AG09319 (cell line): ENCODE measurements at regions not wholly inside any gene's neighbourhood (a gene's known extent, or its start where the extent isn't known, plus 50 kb on each side); places are given as distances from the start of the nearest gene placed in this dataset.
A peak's percentile ranks its signal among the peaks of the same experiment; 100 is the strongest.
"Not testable (repeated sequence)": the region's sequence is repeated elsewhere in the genome, so short reads cannot be mapped to it uniquely, and the experiment has no call there.

ENCODE experiments used
- DNase-seq: peaks from one replicate; pipeline ENCODE4 v3.0.0-alpha.2; 2010; ENCODE audit warnings: low read depth; ENCODE audit errors: extremely low read depth
- CTCF ChIP-seq: IDR thresholded peaks from 2 replicates; pipeline ENCODE4 v1.5.1; 2011; ENCODE audit warnings: low read depth, mild to moderate bottlenecking, inconsistent platforms, low read length, moderate library complexity

- TF ChIP-seq CTCF: no peak
- no peak for DNase-seq
These were observed 53.5 kb upstream of the TEX264 start for GRCh38 chr3:51617597-51617996.

- DNase-seq: not testable (repeated sequence)
These were observed 53.0 kb upstream of the TEX264 start for GRCh38 chr3:51618038-51618437.

GRCh38 chr3:51618496-51618895 is 52.6 kb upstream of the TEX264 start:
- no peak for TF ChIP-seq CTCF

GRCh38 chr3:51619983-51620382 is 51.1 kb upstream of the TEX264 start:
- DNase-seq: no peak
- no peak for TF ChIP-seq CTCF

More at GRCh38 chr3:51618496-51618895, 52.6 kb upstream of the TEX264 start:
- no peak for DNase-seq

- TF ChIP-seq CTCF: no peak
- peak; percentile 42 for DNase-seq
These were observed 50.5 kb upstream of the TEX264 start for GRCh38 chr3:51620543-51620942.

GRCh38 chr3:51621091-51621892 is 49.8 kb upstream of the TEX264 start:
- TF ChIP-seq CTCF: no peak
- no peak for DNase-seq
